HTR-8/SVneo (cell line): ENCODE measurements at regions not wholly inside any gene's neighbourhood (a gene's known extent, or its start where the extent isn't known, plus 50 kb on each side); places are given as distances from the start of the nearest gene placed in this dataset.

ENCODE experiments used
- DNase-seq: peaks from one replicate; pipeline ENCODE4 v3.0.0; 2011; ENCODE audit warnings: low spot score, mixed read lengths; ENCODE audit not compliant: insufficient read length
- FAIRE-seq: peaks from 2 replicates; lab custom pipeline; 2011; peaks lifted over from hg19 to GRCh38; lab: Jason Lieb, UNC

GRCh38 chr15:47944637-47945288 lies 176.0 kb upstream of the SLC24A5 start:
- no peak for FAIRE-seq

GRCh38 chr15:47945872-47946650 lies 174.7 kb upstream of the SLC24A5 start:
- no peak for FAIRE-seq
- DNase-seq, result no peak

More at GRCh38 chr15:47944637-47945288, 176.0 kb upstream of the SLC24A5 start:
- DNase-seq, result no peak

DNA sequence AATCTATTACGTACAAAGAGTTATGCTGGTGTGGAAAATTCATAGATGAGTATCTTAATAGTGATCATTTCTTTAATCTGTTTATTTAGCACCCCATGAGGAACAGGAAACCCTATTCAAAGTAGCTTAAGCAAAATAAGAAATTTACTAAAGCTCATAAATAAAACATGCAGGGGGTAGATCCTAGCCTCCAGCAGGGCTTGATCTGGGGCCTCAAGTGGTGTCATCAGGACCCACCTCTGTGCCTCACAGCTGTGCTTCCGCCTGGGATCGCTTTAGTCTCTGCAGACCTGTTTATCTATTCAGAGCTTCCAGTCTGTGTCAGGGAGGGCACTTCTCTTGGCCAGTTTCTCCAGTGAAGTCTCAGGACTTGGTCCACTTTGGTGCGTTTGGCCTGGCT lies 171.0 kb upstream of the SLC24A5 start:
- no peak for DNase-seq
- no peak for FAIRE-seq

DNA sequence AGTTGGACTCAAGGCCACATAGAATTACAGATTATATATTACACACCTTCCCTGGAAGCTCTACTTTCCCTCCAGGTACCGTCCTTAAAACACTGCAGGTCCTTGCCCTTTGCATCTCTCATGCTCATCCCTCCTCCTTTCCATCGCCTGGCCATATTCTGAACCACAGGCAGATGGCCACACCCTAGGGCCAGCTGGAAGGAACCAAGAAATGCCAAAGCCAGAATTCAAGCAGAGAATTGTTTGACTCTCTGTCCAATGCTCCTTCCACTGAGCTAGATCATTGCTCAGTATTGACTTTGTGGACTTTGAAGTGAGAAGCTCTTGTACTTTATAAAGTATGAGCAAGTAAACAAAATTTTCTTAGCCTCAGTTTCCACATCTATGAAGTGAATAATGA lies 170.3 kb upstream of the SLC24A5 start:
- DNase-seq (no peak), FAIRE-seq (no peak)

DNA sequence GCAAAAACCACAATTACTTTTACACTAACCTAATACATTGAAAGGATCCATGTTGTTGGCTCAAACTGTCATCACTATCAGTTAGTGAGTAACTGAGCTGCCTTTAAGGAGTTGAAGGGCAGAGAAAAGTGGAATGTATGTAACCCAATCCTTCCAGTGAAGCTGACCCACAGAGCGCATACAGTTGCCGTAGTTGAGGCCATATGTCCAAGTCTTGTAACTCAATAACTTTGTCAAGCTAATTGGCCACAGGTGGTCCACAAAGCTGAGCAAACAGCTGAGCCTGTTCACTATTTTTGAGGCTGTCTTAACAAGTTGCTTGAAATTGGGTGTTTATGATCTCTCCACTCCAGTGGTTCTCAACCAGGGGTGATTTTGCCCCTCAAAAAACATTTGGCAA lies 169.0 kb upstream of the SLC24A5 start:
- DNase-seq, result no peak
- no peak for FAIRE-seq

DNA sequence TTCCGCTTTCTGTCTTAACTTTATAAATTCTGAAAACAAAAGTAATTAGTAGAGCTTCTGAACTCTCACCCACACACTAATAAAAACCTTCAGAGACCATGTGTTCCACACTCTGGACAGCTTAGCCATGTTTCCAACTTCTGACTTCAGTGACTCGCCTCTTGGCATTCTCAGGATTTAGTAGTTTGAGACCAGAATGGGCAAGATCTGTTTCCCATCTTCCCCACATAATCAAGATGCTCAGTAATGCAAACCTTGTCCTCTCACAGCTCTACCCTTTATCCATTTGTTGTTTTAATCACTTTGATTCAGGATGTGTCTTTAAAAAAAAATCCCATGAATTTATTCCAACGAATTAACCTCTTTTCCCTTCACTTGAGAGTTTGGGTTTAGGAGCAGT lies 166.6 kb upstream of the SLC24A5 start:
- no peak for FAIRE-seq

DNA sequence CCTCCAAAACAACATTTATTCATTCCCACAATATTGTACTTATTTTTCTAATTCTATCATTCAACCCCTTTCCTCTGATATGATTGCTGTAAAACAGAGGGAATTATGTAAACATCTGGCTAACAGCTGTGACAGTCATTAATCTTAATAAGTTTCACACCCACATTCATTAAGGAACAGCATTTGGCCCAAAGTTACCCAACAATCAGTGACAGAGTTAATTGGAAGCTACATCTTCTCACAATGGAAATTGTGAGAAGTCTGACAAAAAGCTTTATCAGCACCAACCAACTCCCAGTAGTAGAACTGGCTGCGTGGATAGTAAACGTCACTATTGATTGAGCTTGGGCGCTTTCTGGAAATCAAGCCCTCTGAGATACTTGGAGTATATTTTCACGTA lies 165.8 kb upstream of the SLC24A5 start:
- FAIRE-seq (no peak), DNase-seq (no peak)

More for the DNA sequence above, 166.6 kb upstream of the SLC24A5 start:
- DNase-seq, result no peak

- FAIRE-seq (no peak), DNase-seq (no peak)
Measured at GRCh38 chr15:47959617-47960413, 161.0 kb upstream of the SLC24A5 start.

DNA sequence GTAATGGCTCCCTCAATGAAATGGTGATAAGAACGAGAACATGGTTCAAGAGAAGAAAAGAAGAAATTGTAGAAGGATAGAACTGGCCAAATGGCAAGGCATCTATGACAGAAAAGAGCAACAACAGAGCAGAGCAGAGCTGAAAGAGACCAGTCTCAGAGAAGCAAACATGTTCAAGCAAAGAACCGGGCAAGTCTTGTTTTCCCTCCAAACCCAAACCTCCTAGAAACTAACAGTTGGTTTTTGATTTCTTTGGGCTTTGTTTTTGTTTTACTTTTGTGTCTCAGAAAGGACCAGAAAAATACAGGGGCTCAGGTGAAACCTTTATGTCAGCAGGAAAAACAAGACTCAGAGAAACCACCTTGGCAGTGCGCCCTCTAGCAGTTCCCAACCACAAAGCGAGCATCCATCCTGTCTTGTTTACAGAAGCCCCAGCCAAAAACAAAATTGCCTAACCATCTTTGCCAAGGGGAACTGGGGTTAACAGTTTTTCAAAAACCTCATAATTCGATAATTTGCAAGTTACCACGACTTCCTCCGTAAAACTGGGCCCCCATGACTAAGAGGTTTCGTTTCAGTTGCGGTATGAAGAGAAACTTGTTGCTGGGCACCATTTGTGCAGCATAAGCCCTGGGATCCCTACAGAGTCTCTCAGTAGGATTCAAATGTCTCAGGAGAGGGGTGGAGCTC lies 159.2 kb upstream of the SLC24A5 start:
- no peak for FAIRE-seq
- DNase-seq, result no peak

- FAIRE-seq, result no peak
Measured at GRCh38 chr15:47963265-47963664, 157.5 kb upstream of the SLC24A5 start.

GRCh38 chr15:47964229-47964628 lies 156.6 kb upstream of the SLC24A5 start:
- DNase-seq, result no peak
- FAIRE-seq, result no peak

More at GRCh38 chr15:47963265-47963664, 157.5 kb upstream of the SLC24A5 start:
- DNase-seq, result no peak

GRCh38 chr15:47965297-47965696 lies 155.5 kb upstream of the SLC24A5 start:
- DNase-seq (no peak), FAIRE-seq (no peak)

DNA sequence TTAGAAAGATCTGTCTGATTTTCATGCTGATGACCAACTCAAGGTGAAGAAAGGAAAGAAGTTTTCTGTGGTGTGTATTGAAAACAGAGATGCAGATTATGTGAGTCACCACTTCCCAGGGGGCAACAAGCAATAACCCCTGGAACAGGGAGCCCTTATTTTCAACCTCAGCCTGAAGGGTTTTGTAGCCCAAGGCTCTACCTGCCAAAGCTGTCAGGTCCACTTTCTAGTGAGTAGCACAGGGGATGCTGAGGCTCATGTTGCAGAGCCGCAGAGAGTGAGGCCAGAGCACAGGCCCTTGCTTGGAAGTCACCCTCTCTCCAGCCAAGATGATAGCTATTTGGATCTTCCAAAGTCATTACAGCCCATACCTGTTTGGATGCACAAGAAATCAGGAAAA lies 152.2 kb upstream of the SLC24A5 start:
- FAIRE-seq (no peak), DNase-seq (no peak)

- no peak for DNase-seq
Measured at GRCh38 chr15:47971637-47972036, 149.2 kb upstream of the SLC24A5 start.

DNA sequence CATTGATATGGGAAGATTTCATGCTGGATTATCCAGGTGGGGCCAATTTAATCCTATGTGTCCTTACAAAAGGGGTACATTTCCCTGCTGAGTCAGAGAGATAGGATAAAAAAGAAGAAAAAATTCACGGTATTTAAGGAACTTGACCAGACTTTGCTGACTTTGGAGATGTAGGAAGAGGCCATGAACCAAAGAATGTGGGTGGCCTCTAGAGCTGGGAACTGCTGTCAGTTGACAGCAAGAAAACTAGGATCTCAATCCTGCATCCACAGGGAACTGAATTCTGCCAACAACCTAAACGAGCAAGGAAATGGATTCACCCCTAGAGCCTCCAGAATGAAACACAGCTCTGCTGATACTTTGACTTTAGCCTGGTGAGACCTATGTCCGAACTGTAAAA lies 148.1 kb upstream of the SLC24A5 start:
- FAIRE-seq (no peak), DNase-seq (no peak)

More at GRCh38 chr15:47971637-47972036, 149.2 kb upstream of the SLC24A5 start:
- FAIRE-seq, result no peak

GRCh38 chr15:47974724-47975123 lies 146.1 kb upstream of the SLC24A5 start:
- FAIRE-seq (no peak), DNase-seq (no peak)

- FAIRE-seq, result no peak
- DNase-seq, result no peak
Measured at GRCh38 chr15:47975427-47975826, 145.4 kb upstream of the SLC24A5 start.

GRCh38 chr15:47983533-47983932 lies 137.3 kb upstream of the SLC24A5 start:
- no peak for FAIRE-seq

GRCh38 chr15:47985568-47985967 lies 135.2 kb upstream of the SLC24A5 start:
- no peak for FAIRE-seq
- DNase-seq, result no peak

More at GRCh38 chr15:47983533-47983932, 137.3 kb upstream of the SLC24A5 start:
- no peak for DNase-seq

DNA sequence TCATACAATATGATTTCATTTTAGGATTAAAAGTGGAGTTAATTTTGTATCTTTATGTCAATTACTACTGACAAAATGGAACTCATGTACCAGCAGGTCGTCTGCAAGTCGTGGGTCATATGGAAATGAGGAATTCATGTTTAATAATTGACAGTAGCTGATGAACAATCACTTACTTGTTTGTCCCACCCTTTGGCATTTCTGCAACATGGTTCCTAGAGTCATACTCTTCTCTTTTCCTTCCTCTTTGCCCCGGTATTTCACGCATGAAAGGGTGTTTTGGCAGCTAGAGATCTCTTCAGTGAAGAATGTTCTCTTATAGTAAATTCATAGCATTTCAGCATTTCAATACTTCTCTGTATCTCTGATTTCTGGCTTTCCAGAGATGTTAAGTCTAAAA lies 133.3 kb upstream of the SLC24A5 start:
- no peak for FAIRE-seq

More for the DNA sequence above, 133.3 kb upstream of the SLC24A5 start:
- no peak for DNase-seq
